Mucosa of descending colon (tissue), 3 donors: ENCODE measurements at regions not wholly inside any gene's neighbourhood (a gene's known extent, or its start where the extent isn't known, plus 50 kb on each side); places are given as distances from the start of the nearest gene placed in this dataset.

ENCODE experiments used
- ATAC-seq: fragments of 200-7000 bp; cut with Tn5 transposase; one replicate; pipeline ENCODE4 v1.9.1; 2020; ENCODE audit warnings: mild to moderate bottlenecking, moderate library complexity
- DNase-seq, 3 donors: peaks; one replicate each; pipeline ENCODE4 v3.0.0-alpha.2; 2020
- H3K36me3 ChIP-seq: fragments of 200-600 bp; one replicate; pipeline ENCODE4 v1.8.0; 2021; ENCODE audit warnings: low read depth, mild to moderate bottlenecking
- H3K4me1 ChIP-seq: fragments of 200-600 bp; one replicate; pipeline ENCODE4 v1.8.0; 2021; ENCODE audit warnings: low read depth, mild to moderate bottlenecking
- H3K4me3 ChIP-seq: fragments of 200-600 bp; one replicate; pipeline ENCODE4 v1.8.0; 2021; ENCODE audit warnings: mild to moderate bottlenecking
- H3K9me3 ChIP-seq: fragments of 200-600 bp; one replicate; pipeline ENCODE4 v1.8.0; 2021; ENCODE audit warnings: mild to moderate bottlenecking
- CTCF ChIP-seq: fragments of 200-600 bp; IDR thresholded peaks from one replicate; pipeline ENCODE4 v1.8.0; 2022; ENCODE audit warnings: antibody characterized with exemption, mild to moderate bottlenecking
- intact Hi-C, 2 donors: fragments of 100-400 bp; cut with DNase I in 1 of 2; cut with micrococcal nuclease in 1 of 2; formaldehyde crosslinking; loops; one replicate each; pipeline versions ENCODE4 v1.11.0 to v1.11.1; 2022; cut with DNase I, micrococcal nuclease
- donor health status: DM: no; HTN: no; CAD: no; lungs with moderate emphysema.
- donor health status: DM: no; HTN: no; CAD: no.
- donor health status: DM: no; HTN: yes; CAD: no.

- Histone ChIP-seq H3K36me3 (no peaks in the 10 kb centered on the region), H3K9me3 (no peaks in the 10 kb centered on the region), H3K4me3 (no peak overlapping the region), H3K4me1 (no peaks in the 10 kb centered on the region)
- ATAC-seq (no peak), DNase-seq (no peak)
- TF ChIP-seq CTCF: no peak
- intact Hi-C loops: no loop called here
These were observed 261.3 kb upstream of the PCDH15 start for GRCh38 chr10:55062349-55062748.

GRCh38 chr10:55058800-55059199, 257.8 kb upstream of the PCDH15 start:
- H3K36me3 ChIP-seq: no peaks in the 10 kb centered on the region
- DNase-seq: no peak
- no peak overlapping the region for H3K4me3 ChIP-seq
- no peak for ATAC-seq
- no peaks in the 10 kb centered on the region for H3K9me3 ChIP-seq
- H3K4me1 ChIP-seq: no peaks in the 10 kb centered on the region
- TF ChIP-seq CTCF: no peak
- intact Hi-C loops: no loop called here

GRCh38 chr10:55051515-55051914, 250.5 kb upstream of the PCDH15 start:
- Histone ChIP-seq H3K4me3 (no peak overlapping the region), H3K4me1 (no peaks in the 10 kb centered on the region), H3K9me3 (no peaks in the 10 kb centered on the region), H3K36me3 (no peaks in the 10 kb centered on the region)
- TF ChIP-seq CTCF: no peak
- intact Hi-C loops: no loop called here
- DNase-seq (no peak), ATAC-seq (no peak)

GRCh38 chr10:55048830-55049498, 247.9 kb upstream of the PCDH15 start:
- Histone ChIP-seq H3K9me3 (no peaks in the 10 kb centered on the region), H3K4me3 (no peak overlapping the region), H3K36me3 (no peaks in the 10 kb centered on the region), H3K4me1 (no peaks in the 10 kb centered on the region)
- no peak for DNase-seq
- no peak for ATAC-seq
- intact Hi-C loops: no loop called here
- TF ChIP-seq CTCF: no peak

- no peaks in the 10 kb centered on the region for H3K36me3 ChIP-seq
- no peak for TF ChIP-seq CTCF
- H3K4me1 ChIP-seq: no peaks in the 10 kb centered on the region
- no peak for DNase-seq
- no peaks in the 10 kb centered on the region for H3K9me3 ChIP-seq
- no peak for ATAC-seq
- no peak overlapping the region for H3K4me3 ChIP-seq
- intact Hi-C loops: no loop called here
These were observed 242.5 kb upstream of the PCDH15 start for GRCh38 chr10:55043540-55043939.

- H3K9me3 ChIP-seq: no peaks in the 10 kb centered on the region
- intact Hi-C loops: no loop called here
- TF ChIP-seq CTCF: no peak
- H3K4me1 ChIP-seq: no peaks in the 10 kb centered on the region
- no peaks in the 10 kb centered on the region for H3K36me3 ChIP-seq
- ATAC-seq (no peak), DNase-seq (no peak)
- no peak overlapping the region for H3K4me3 ChIP-seq
These were observed 232.0 kb upstream of the PCDH15 start for GRCh38 chr10:55033061-55033460.
